Esophagus (tissue), 2 donors: ENCODE measurements at regions not wholly inside any gene's neighbourhood (a gene's known extent, or its start where the extent isn't known, plus 50 kb on each side); places are given as distances from the start of the nearest gene placed in this dataset.

ENCODE experiments used
- H3K27ac ChIP-seq, 2 donors: one replicate each; pipeline ENCODE4 v1.5.1; 2013; ENCODE audit warnings: low read depth in 2 of 2, mild to moderate bottlenecking in 2 of 2, inconsistent platforms in 1 of 2, low read length in 1 of 2, moderate library complexity in 1 of 2
- H3K27me3 ChIP-seq, 2 donors: one replicate each; pipeline ENCODE4 v1.6.1; 2013; ENCODE audit warnings: low read length in 2 of 2, control low read depth in 1 of 2, mild to moderate bottlenecking in 1 of 2; ENCODE audit not compliant: insufficient read depth in 2 of 2, control insufficient read depth in 1 of 2
- H3K36me3 ChIP-seq, 2 donors: one replicate each; pipeline ENCODE4 v1.6.1; 2013; ENCODE audit warnings: low read length in 1 of 2; ENCODE audit not compliant: control insufficient read depth in 2 of 2, insufficient read depth in 2 of 2
- H3K4me1 ChIP-seq, 2 donors: one replicate each; pipeline ENCODE4 v1.6.1; 2013; ENCODE audit warnings: low read length in 1 of 2; ENCODE audit not compliant: control insufficient read depth in 2 of 2, insufficient read depth in 2 of 2
- H3K4me3 ChIP-seq, 2 donors: one replicate each; pipeline ENCODE4 v1.5.1; 2013; ENCODE audit warnings: low read length in 2 of 2, mild to moderate bottlenecking in 2 of 2, low read depth in 1 of 2, moderate library complexity in 1 of 2
- H3K9me3 ChIP-seq, 2 donors: one replicate each; pipeline ENCODE4 v1.6.1; 2013; ENCODE audit warnings: mild to moderate bottlenecking in 2 of 2, low read depth in 1 of 2, low read length in 1 of 2, moderate library complexity in 1 of 2; ENCODE audit not compliant: control insufficient read depth in 2 of 2, insufficient read depth in 1 of 2
- WGBS, 2 donors: extraction: QIAGEN DNeasy Blood & Tissue Kit; methylation state at CpG; one replicate each; pipeline ENCODE4 v1.1.7; 2013; 5-methylcytosine and 5-hydroxymethylcytosine counted together
- donor health status: healthy with polysubstance abuse.
- donor health status: Bipolar disorder and iron deficiency.

- Histone ChIP-seq H3K9me3 (peaks cover 0 to 2% of the 10 kb centered on the region in 2 donors), H3K4me1 (no peaks in the 10 kb centered on the region), H3K4me3 (no peak overlapping the region), H3K27ac (no peak overlapping the region), H3K36me3 (no peaks in the 10 kb centered on the region), H3K27me3 (no peaks in the 10 kb centered on the region)
- WGBS, 2 donors: 64 to 70% methylated on average over 1 of the region's 1 CpG
These were observed 339.1 kb upstream of the GALNT5 start for GRCh38 chr2:156918410-156918809.

DNA sequence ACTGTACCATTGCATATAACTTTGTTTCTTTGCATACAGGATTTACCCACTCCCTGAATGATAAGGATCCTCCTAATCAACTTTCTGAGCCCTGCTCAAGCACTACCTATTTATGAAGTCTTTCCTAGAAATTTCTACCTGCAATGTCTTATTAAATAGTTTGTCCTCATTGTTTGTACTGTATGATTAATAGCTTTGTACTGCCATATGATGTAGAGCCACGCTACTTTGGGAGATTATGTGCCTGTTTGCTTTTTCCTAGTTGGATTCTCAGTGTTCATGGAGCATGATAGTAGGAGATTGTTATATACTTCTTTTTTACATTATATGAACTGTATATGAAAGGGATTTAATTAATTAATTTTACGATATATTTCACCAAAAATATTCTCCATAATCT is 327.1 kb upstream of the GALNT5 start:
- Histone ChIP-seq H3K4me1 (no peaks in the 10 kb centered on the region), H3K27ac (no peak overlapping the region), H3K36me3 (no peaks in the 10 kb centered on the region), H3K27me3 (no peaks in the 10 kb centered on the region), H3K4me3 (no peak overlapping the region), H3K9me3 (peaks cover 0 to 3% of the 10 kb centered on the region in 2 donors)
- WGBS, 2 donors: 72 to 74% methylated on average over 2 of the region's 2 CpGs

- no peaks in the 10 kb centered on the region for H3K27me3 ChIP-seq
- WGBS, 2 donors: 19 to 31% methylated on average over 3 of the region's 3 CpGs
- H3K27ac ChIP-seq: no peak overlapping the region
- H3K4me3 ChIP-seq: no peak overlapping the region
- H3K36me3 ChIP-seq: no peaks in the 10 kb centered on the region
- no peaks in the 10 kb centered on the region for H3K4me1 ChIP-seq
- H3K9me3 ChIP-seq: no peaks in the 10 kb centered on the region
These were observed 323.8 kb upstream of the GALNT5 start for GRCh38 chr2:156933645-156934225.

DNA sequence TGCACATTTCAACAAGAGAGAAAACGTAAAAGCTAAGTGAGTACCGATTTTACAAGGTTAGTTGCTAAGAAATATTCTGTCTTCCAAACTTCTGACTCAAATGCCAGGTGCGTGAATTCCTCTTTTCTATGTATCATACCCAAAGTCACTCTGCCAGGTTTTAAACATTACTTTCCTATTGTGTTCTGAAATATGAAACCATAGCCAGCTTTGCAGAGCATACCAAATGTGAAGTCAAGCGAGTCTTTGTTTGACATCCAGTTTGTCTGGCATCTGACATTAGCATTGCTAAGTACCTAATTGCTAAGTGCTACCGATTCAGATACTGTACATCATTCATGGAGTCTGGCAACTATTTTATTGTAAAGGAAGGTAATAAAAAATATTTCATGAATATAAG is 321.9 kb upstream of the GALNT5 start:
- Histone ChIP-seq H3K4me1 (no peaks in the 10 kb centered on the region), H3K27me3 (no peaks in the 10 kb centered on the region), H3K4me3 (no peak overlapping the region), H3K36me3 (no peaks in the 10 kb centered on the region), H3K9me3 (no peaks in the 10 kb centered on the region), H3K27ac (no peak overlapping the region)
- 50 to 56% methylated on average over 5 of the region's 5 CpGs for WGBS, 2 donors

DNA sequence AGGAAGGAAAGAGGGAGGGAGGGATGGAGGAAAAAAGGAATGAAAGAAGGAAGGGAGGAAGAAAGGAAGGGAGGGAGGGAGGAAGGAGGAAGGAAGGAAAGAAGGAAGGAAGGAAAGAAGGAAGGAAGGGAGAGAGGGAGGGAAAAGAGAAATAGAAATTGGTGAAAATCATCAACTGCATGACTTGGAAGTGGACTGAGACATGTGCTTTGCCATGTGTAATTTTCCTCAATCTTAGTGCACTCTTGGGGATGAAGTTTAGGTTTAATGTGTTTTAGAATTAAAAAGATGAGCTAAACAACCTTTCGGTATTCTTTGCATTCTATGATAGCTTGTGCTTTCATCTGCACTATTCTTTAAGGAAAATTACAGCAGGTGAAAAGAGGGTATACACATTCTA is 320.1 kb upstream of the GALNT5 start:
- Histone ChIP-seq H3K36me3 (no peaks in the 10 kb centered on the region), H3K4me1 (no peaks in the 10 kb centered on the region), H3K27ac (no peak overlapping the region), H3K9me3 (no peaks in the 10 kb centered on the region), H3K4me3 (no peak overlapping the region), H3K27me3 (no peaks in the 10 kb centered on the region)
- 52 to 89% methylated on average over 1 of the region's 1 CpG for WGBS, 2 donors

DNA sequence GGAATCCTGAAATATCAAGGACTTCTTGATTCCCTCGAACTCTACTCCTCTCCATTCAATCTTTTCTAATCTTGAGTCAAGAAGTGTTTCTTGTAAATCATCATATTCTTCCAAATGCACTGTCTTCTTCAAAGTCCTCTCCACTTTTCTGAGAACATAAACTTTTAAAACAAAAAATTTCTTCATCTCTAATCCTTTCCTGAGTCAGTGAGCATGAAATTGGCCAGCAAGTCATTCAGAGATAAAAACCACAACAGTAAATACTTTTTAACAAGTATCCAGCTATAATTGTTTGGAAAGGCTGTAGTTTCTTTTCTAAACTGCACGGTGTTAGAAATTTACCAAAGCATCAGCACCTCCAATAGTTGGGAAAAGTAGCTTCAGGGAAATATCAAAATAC is 312.6 kb upstream of the GALNT5 start:
- no peaks in the 10 kb centered on the region for H3K4me1 ChIP-seq
- no peaks in the 10 kb centered on the region for H3K9me3 ChIP-seq
- H3K4me3 ChIP-seq: no peak overlapping the region
- H3K27me3 ChIP-seq: no peaks in the 10 kb centered on the region
- no peak overlapping the region for H3K27ac ChIP-seq
- no peaks in the 10 kb centered on the region for H3K36me3 ChIP-seq
- 54 to 55% methylated on average over 2 of the region's 2 CpGs for WGBS, 2 donors

DNA sequence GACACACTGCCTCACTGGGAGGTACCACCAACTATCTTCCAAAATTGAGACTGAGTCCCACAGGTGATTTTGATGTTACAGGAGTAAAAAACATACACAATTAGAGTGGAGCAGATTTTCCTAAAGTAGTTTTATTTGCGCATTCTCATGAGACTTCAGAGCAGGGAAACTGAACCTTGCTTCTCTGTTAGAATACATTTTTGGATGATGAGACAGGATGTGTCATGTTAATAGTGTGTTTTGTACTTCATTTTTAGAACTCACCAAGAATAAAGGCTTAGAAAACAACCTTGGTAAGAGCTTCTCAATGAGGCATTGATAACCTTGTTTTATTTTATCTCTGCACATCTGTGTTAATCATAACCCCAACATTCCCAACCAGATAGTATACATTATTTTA is 310.2 kb upstream of the GALNT5 start:
- Histone ChIP-seq H3K27me3 (no peaks in the 10 kb centered on the region), H3K4me3 (no peak overlapping the region), H3K27ac (no peak overlapping the region), H3K9me3 (no peaks in the 10 kb centered on the region), H3K4me1 (no peaks in the 10 kb centered on the region), H3K36me3 (no peaks in the 10 kb centered on the region)
- WGBS, 2 donors: 85 to 96% methylated on average over 1 of the region's 1 CpG

- no peak overlapping the region for H3K4me3 ChIP-seq
- H3K4me1 ChIP-seq: peaks cover 0 to 4% of the 10 kb centered on the region in 2 donors
- H3K27ac ChIP-seq: no peak overlapping the region
- H3K27me3 ChIP-seq: no peaks in the 10 kb centered on the region
- peaks cover 10 to 11% of the 10 kb centered on the region in 2 donors for H3K9me3 ChIP-seq
- 55 to 61% methylated on average over 1 of the region's 1 CpG for WGBS, 2 donors
- H3K36me3 ChIP-seq: no peaks in the 10 kb centered on the region
These were observed 301.8 kb upstream of the GALNT5 start for GRCh38 chr2:156955701-156956100.

GRCh38 chr2:156956161-156956560 is 301.3 kb upstream of the GALNT5 start:
- no peak overlapping the region for H3K4me3 ChIP-seq
- no peaks in the 10 kb centered on the region for H3K27me3 ChIP-seq
- peaks cover 10 to 11% of the 10 kb centered on the region in 2 donors for H3K9me3 ChIP-seq
- no peaks in the 10 kb centered on the region for H3K36me3 ChIP-seq
- no peak overlapping the region for H3K27ac ChIP-seq
- H3K4me1 ChIP-seq: peaks cover 0 to 4% of the 10 kb centered on the region in 2 donors
- 47 to 59% methylated on average over 2 of the region's 2 CpGs for WGBS, 2 donors

DNA sequence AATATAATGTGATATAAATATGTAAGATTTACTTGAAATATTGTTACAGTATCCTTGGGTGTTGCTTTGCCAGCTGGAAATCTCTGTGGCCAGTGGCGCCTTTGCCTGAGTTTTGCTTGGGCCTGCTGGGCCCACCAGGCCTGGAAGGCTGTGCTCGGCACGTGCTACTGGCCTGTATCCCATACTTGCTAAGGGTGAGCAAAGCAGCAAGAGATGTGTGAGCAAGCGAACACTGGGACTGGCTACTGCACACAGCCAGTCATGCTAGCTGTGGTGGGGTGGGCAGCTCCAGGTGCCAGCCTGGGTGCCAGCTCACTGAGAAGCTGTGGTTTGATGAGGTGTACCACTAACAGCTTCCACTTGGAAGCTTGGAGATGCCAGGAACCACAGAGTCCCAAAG is 299.1 kb upstream of the GALNT5 start:
- H3K4me3 ChIP-seq: no peak overlapping the region

More for the DNA sequence above, 299.1 kb upstream of the GALNT5 start:
- no peaks in the 10 kb centered on the region for H3K36me3 ChIP-seq
- H3K9me3 ChIP-seq: peaks cover 10 to 11% of the 10 kb centered on the region in 2 donors
- H3K27me3 ChIP-seq: no peaks in the 10 kb centered on the region
- no peak overlapping the region for H3K27ac ChIP-seq
- 93 to 94% methylated on average over 4 of the region's 4 CpGs for WGBS, 2 donors
- H3K4me1 ChIP-seq: peaks cover 0 to 4% of the 10 kb centered on the region in 2 donors
